PFSK-1 (cell line): ENCODE measurements at regions not wholly inside any gene's neighbourhood (a gene's known extent, or its start where the extent isn't known, plus 50 kb on each side); places are given as distances from the start of the nearest gene placed in this dataset.

ENCODE experiments used
- POLR2AphosphoS5 ChIP-seq: IDR thresholded peaks from 2 replicates; pipeline ENCODE4 v1.6.1; 2012; ENCODE audit warnings: low read depth, mild to moderate bottlenecking, control low read depth, low read length, moderate library complexity
- SIN3A ChIP-seq: IDR thresholded peaks from 2 replicates; pipeline ENCODE4 v1.6.1; 2012; ENCODE audit warnings: mild to moderate bottlenecking, low read length, moderate library complexity, borderline replicate concordance; ENCODE audit not compliant: insufficient read depth
- TAF1 ChIP-seq: IDR thresholded peaks from 2 replicates; pipeline ENCODE4 v1.6.1; 2012; ENCODE audit warnings: low read length, control low read depth, borderline replicate concordance; ENCODE audit not compliant: insufficient read depth
- TF ChIP-seq, protein P1 (sequence below), 2 experiments: IDR thresholded peaks; 2 replicates each; pipeline versions ENCODE4 v1.6.1 to v1.8.0; 2011 to 2012; ENCODE audit warnings: low read depth in 2 of 2, low read length in 2 of 2, control low read depth in 1 of 2, inconsistent platforms in 1 of 2, mild to moderate bottlenecking in 1 of 2, moderate library complexity in 1 of 2; ENCODE audit not compliant: insufficient read depth in 1 of 2

DNA sequence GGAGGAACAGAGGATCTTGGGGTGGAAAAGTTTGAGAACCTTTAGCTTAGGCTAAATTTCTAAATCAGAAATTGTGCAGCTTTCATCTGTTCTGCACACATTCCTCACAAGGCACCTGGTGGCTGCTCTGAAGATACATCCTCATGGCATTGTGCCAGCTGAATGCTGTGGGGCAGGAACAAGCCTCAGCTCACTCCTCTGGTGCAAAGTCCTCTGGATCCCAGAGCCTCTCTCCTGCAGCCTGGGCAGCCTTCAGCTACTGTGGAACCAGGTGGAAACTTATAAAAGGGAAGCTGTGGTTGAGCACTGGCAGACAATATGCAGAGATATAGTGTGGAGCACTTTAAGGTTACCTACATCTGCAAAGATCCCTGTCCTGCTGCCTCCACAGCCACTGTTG lies 72.3 kb downstream of the KCTD12 start:
- TF ChIP-seq TAF1 (no peak), SIN3A (no peak), POLR2AphosphoS5 (no peak)
- TF ChIP-seq, protein P1, sequence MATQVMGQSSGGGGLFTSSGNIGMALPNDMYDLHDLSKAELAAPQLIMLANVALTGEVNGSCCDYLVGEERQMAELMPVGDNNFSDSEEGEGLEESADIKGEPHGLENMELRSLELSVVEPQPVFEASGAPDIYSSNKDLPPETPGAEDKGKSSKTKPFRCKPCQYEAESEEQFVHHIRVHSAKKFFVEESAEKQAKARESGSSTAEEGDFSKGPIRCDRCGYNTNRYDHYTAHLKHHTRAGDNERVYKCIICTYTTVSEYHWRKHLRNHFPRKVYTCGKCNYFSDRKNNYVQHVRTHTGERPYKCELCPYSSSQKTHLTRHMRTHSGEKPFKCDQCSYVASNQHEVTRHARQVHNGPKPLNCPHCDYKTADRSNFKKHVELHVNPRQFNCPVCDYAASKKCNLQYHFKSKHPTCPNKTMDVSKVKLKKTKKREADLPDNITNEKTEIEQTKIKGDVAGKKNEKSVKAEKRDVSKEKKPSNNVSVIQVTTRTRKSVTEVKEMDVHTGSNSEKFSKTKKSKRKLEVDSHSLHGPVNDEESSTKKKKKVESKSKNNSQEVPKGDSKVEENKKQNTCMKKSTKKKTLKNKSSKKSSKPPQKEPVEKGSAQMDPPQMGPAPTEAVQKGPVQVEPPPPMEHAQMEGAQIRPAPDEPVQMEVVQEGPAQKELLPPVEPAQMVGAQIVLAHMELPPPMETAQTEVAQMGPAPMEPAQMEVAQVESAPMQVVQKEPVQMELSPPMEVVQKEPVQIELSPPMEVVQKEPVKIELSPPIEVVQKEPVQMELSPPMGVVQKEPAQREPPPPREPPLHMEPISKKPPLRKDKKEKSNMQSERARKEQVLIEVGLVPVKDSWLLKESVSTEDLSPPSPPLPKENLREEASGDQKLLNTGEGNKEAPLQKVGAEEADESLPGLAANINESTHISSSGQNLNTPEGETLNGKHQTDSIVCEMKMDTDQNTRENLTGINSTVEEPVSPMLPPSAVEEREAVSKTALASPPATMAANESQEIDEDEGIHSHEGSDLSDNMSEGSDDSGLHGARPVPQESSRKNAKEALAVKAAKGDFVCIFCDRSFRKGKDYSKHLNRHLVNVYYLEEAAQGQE (IDR thresholded peaks at IDR 0.05; ENCODE audit: insufficient read depth in 1 of 2, low read depth in 2 of 2, low read length in 2 of 2), result no peak
